Fibroblast of mammary gland (primary cell): ENCODE measurements at regions not wholly inside any gene's neighbourhood (a gene's known extent, or its start where the extent isn't known, plus 50 kb on each side); places are given as distances from the start of the nearest gene placed in this dataset.

Source experiments
- DNase-seq: peaks from one replicate; pipeline ENCODE4 v3.0.0-alpha.2; 2010; ENCODE audit warnings: low read depth
- H3K4me3 ChIP-seq: 2 replicates; pipeline ENCODE4 v1.5.1; 2011; ENCODE audit warnings: low read depth, mild to moderate bottlenecking, low read length, moderate library complexity; ENCODE audit not compliant: control insufficient read depth
- CTCF ChIP-seq: conservative IDR thresholded peaks from 2 replicates; pipeline ENCODE4 v1.5.1; 2011; ENCODE audit warnings: low read depth, low read length, inconsistent platforms; ENCODE audit not compliant: control insufficient read depth, insufficient read depth

GRCh38 chr2:128473175-128474035 lies 154.7 kb upstream of the HS6ST1 start:
- peak; percentile 67 for DNase-seq
- TF ChIP-seq CTCF = no peak
- H3K4me3 ChIP-seq = no peak overlapping the region

- H3K4me3 ChIP-seq = no peak overlapping the region
- no peak for DNase-seq
- no peak for TF ChIP-seq CTCF
Measured at GRCh38 chr2:128474036-128474955, 155.6 kb upstream of the HS6ST1 start.

GRCh38 chr2:128474962-128475361 lies 156.3 kb upstream of the HS6ST1 start:
- TF ChIP-seq CTCF = no peak
- DNase-seq = no peak
- H3K4me3 ChIP-seq = no peak overlapping the region

GRCh38 chr2:128475427-128476211 lies 157.0 kb upstream of the HS6ST1 start:
- TF ChIP-seq CTCF = no peak

GRCh38 chr2:128477026-128477820 lies 158.6 kb upstream of the HS6ST1 start:
- no peak for DNase-seq
- TF ChIP-seq CTCF = no peak

More at GRCh38 chr2:128475427-128476211, 157.0 kb upstream of the HS6ST1 start:
- DNase-seq = no peak
- no peak overlapping the region for H3K4me3 ChIP-seq

GRCh38 chr2:128477891-128478290 lies 159.2 kb upstream of the HS6ST1 start:
- H3K4me3 ChIP-seq = no peak overlapping the region
- no peak for DNase-seq
- no peak for TF ChIP-seq CTCF

More at GRCh38 chr2:128477026-128477820, 158.6 kb upstream of the HS6ST1 start:
- no peak overlapping the region for H3K4me3 ChIP-seq
